ENCODE measurements at regions not wholly inside any gene's neighbourhood (a gene's known extent, or its start where the extent isn't known, plus 50 kb on each side); places are given as distances from the start of the nearest gene placed in this dataset.

- Histone ChIP-seq H3K4me3 (IDR thresholded peaks at IDR 0.05; ENCODE audit: insufficient read depth, low read depth, low read length) (no peak overlapping the region), H3K79me2 (ENCODE audit: insufficient read depth, low read depth) (no peaks in the 10 kb centered on the region), H2AFZ (ENCODE audit: low read depth) (no peak overlapping the region), H3K27me3 (ENCODE audit: insufficient read depth, low read depth) (no peaks in the 10 kb centered on the region), H3K4me1 (ENCODE audit: low read depth, poor library complexity, severe bottlenecking) (no peaks in the 10 kb centered on the region), H4K20me1 (ENCODE audit: insufficient read depth) (no peaks in the 10 kb centered on the region), H3K36me3 (ENCODE audit: insufficient read depth) (no peaks in the 10 kb centered on the region), H3K9ac (no peak overlapping the region), H3K27ac (no peak overlapping the region), H3K4me2 (no peak overlapping the region)
- no peak for TF ChIP-seq CTCF (conservative IDR thresholded peaks at IDR 0.05; ENCODE audit: low read depth, low read length)
These were observed 127.8 kb downstream of the BCOR start for GRCh38 chrX:39969819-39970504.

- H3K4me3 ChIP-seq (IDR thresholded peaks at IDR 0.05; ENCODE audit: insufficient read depth, low read depth, low read length) = no peak overlapping the region
- TF ChIP-seq CTCF (conservative IDR thresholded peaks at IDR 0.05; ENCODE audit: low read depth, low read length) = no peak
- H3K4me2 ChIP-seq = no peak overlapping the region
These were observed 126.0 kb downstream of the BCOR start for GRCh38 chrX:39971760-39972159.

GRCh38 chrX:39972340-39972739 is 125.4 kb downstream of the BCOR start:
- Histone ChIP-seq H3K27ac (no peak overlapping the region), H3K4me3 (IDR thresholded peaks at IDR 0.05; ENCODE audit: insufficient read depth, low read depth, low read length) (no peak overlapping the region), H2AFZ (ENCODE audit: low read depth) (no peak overlapping the region), H3K36me3 (ENCODE audit: insufficient read depth) (no peaks in the 10 kb centered on the region), H3K79me2 (ENCODE audit: insufficient read depth, low read depth) (no peaks in the 10 kb centered on the region), H4K20me1 (ENCODE audit: insufficient read depth) (no peaks in the 10 kb centered on the region), H3K4me2 (no peak overlapping the region), H3K27me3 (ENCODE audit: insufficient read depth, low read depth) (no peaks in the 10 kb centered on the region), H3K4me1 (ENCODE audit: low read depth, poor library complexity, severe bottlenecking) (no peaks in the 10 kb centered on the region), H3K9ac (no peak overlapping the region)
- TF ChIP-seq CTCF (conservative IDR thresholded peaks at IDR 0.05; ENCODE audit: low read depth, low read length) = no peak

More at GRCh38 chrX:39971760-39972159, 126.0 kb downstream of the BCOR start:
- Histone ChIP-seq H3K27me3 (ENCODE audit: insufficient read depth, low read depth) (no peaks in the 10 kb centered on the region), H4K20me1 (ENCODE audit: insufficient read depth) (no peaks in the 10 kb centered on the region), H2AFZ (ENCODE audit: low read depth) (no peak overlapping the region), H3K79me2 (ENCODE audit: insufficient read depth, low read depth) (no peaks in the 10 kb centered on the region), H3K27ac (no peak overlapping the region), H3K9ac (no peak overlapping the region), H3K36me3 (ENCODE audit: insufficient read depth) (no peaks in the 10 kb centered on the region), H3K4me1 (ENCODE audit: low read depth, poor library complexity, severe bottlenecking) (no peaks in the 10 kb centered on the region)

GRCh38 chrX:39973810-39974209 is 123.9 kb downstream of the BCOR start:
- no peak overlapping the region for H3K4me2 ChIP-seq
- TF ChIP-seq CTCF (conservative IDR thresholded peaks at IDR 0.05; ENCODE audit: low read depth, low read length) = no peak

More at GRCh38 chrX:39973810-39974209, 123.9 kb downstream of the BCOR start:
- H3K4me3 ChIP-seq (IDR thresholded peaks at IDR 0.05; ENCODE audit: insufficient read depth, low read depth, low read length) = no peak overlapping the region
- H2AFZ ChIP-seq (ENCODE audit: low read depth) = no peak overlapping the region
- no peaks in the 10 kb centered on the region for H3K36me3 ChIP-seq (ENCODE audit: insufficient read depth)
- H3K27me3 ChIP-seq (ENCODE audit: insufficient read depth, low read depth) = no peaks in the 10 kb centered on the region
- H4K20me1 ChIP-seq (ENCODE audit: insufficient read depth) = no peaks in the 10 kb centered on the region
- H3K9ac ChIP-seq = no peak overlapping the region
- no peaks in the 10 kb centered on the region for H3K4me1 ChIP-seq (ENCODE audit: low read depth, poor library complexity, severe bottlenecking)
- no peak overlapping the region for H3K27ac ChIP-seq
- H3K79me2 ChIP-seq (ENCODE audit: insufficient read depth, low read depth) = no peaks in the 10 kb centered on the region
